SKM-1 treated with dmso at 0.1 percent for 144 hours (cell line): ENCODE measurements at regions not wholly inside any gene's neighbourhood (a gene's known extent, or its start where the extent isn't known, plus 50 kb on each side); places are given as distances from the start of the nearest gene placed in this dataset.
"Not testable (repeated sequence)": the region's sequence is repeated elsewhere in the genome, so short reads cannot be mapped to it uniquely, and the experiment has no call there.

ENCODE experiments used
- DNase-seq: peaks from one replicate; lab custom pipeline; 2025; ENCODE audit not compliant: unreplicated experiment; lab: John Stamatoyannopoulos, UW

DNA sequence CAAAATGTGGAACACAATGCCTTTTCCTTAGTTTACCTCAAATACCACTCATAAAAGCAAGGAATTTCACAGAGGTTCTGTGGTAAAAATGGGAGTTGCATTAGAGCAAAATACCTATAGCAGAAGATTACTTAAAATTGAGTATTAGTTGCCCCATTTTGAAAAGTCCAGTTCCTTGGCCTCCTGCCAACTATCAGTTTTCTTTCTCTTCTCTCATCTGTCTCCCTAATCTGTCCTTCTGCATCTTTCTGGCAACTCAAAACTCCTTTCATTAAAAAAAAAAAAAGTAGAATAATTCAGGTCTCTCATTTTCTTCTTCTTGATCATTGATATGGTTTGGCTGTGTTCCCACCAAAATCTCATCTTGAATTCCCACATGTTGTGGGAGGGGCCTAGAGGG lies 127.3 kb downstream of the ATP23 start:
- DNase-seq: no peak

DNA sequence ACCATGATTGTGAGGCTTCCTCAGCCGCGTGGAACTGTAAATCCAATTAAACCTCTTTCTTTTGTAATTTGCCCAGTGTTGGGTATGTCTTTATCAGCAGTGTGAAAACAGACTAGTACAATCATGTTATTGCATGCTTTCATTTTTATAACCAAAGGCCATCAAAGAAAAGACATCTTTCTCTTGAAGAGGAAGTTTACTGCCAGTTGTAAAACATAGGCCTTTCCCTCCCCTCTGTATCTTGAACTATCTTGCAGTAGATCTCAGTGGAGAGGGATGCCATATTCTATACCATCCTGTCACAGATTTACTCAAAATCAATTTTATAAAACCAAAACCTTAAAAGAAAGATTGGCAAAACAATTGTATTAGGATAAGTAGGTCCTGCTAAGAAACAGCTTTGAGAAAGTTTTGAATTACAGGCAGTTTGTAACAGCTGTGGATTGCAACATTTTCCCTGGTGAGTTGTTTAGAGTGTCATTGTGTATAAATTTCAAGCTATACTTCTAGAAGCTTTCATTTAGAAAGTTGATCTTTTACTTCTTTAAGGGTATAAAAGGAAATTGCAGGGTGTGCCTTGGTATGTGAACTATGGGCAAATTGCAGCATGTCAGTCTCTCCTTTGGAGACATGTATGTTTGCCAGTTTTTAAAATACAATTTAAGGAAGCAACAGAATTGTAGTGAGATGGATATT lies 128.0 kb downstream of the ATP23 start:
- DNase-seq: no peak

DNA sequence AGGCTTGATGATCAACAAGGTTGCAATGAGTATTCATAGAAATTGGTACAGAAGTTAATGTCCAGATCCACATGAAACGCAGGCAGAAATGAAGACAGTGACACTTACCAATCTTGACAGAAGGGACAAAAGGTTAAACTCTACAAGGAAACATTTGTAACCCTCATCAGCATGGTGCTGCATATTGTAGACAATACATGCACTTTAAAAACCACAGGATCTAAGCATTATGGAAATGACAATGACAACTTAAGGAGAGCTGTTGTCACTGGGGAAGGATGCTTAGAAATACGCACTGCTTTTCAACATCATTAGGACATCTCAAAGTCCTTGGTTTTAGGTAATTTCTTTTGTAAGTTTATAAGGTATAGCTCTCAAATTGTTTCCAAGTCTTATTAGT lies 130.6 kb downstream of the ATP23 start:
- no peak for DNase-seq

DNA sequence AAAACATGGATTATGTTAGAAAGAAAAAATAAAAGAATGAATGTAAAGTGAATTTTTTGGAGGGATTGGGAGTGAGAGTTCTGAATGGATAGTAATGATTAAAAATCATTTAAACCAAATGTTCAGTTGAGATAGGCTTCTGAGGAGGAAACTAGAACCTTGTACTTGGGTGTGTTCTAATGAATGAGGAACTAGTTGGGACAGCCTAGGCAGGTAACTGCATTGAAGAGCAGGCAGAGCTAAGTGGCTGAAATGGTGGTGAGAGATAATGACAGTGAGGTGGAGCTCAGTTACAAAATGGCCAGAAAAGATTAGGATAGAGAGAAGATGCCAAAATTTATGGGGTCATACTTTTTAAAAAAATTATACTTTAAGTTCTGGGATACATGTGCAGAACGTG lies 132.9 kb downstream of the ATP23 start:
- DNase-seq: no peak

DNA sequence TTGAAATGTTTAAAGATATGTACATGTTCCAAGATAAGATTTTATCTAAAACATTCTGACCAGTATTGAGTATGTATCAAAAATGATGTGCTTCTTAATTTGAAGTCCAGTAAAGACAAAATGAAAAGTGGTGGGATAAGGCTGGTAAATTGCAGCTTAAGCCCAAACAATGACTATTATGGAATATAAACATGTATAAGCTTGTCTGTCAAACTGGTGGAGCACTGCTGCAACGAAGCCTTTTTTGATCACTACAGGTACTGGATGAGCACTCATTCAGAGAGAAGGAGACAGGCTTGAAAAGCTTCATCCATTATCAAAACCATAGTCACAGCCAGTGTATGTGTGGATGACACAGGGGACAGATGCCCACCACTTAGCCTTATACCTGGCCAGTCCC lies 138.4 kb downstream of the ATP23 start:
- DNase-seq: no peak

DNA sequence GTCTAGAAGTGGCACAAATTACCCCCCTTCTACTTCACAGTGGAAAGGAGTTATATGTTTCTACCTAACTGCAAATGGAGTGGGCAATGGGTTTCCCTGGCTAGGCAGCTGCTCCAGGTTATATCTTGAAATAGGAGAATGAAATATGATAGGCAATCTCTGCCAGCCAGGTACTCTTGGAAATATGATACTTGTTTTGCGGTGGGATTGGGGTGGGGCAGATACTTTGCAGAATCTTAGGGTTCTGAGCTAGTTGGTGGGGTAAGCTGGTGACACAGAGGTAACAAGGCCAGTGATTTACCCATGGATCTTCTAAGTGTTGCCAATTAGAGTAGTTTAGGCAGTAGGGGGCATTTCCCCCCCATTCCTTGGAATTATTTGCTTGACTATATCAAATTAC lies 140.1 kb downstream of the ATP23 start:
- no peak for DNase-seq

DNA sequence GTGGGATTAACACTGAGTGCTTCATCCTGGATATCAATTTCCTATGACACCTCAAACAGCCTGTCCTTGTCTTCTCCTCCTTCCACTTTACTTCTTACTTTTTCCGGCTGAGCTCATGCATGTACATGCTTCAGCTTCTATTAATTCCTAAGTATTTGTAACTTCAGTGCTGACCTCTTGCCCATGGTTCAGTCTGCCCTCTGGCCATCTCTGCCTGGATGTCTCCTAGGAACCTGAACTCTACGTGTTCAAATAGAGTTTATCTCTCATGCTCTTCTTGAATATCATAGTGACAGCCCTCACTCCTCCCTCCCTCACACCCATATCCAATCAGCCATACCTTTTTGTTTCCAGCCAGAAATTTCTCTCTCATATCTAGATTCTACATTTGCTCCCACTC lies 141.6 kb downstream of the ATP23 start:
- no peak for DNase-seq

DNA sequence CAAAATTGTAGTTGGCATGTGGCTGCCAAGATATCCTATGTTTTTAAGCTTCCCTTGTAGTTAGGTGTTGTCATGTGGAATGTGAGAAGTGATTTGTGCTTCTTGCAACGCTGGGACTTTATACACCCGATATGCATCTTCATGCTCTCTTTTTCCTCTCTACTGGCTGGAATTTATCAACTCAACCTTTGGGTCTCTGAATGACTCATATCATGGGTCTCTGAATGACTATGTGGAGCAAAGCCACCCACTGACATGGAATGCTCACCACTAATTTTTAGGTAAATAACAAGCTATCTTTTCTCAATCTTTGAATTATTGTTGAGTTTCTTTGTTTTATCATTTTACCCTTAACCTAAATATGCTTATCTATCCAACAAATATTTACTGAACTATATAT lies 144.6 kb downstream of the ATP23 start:
- DNase-seq: no peak

DNA sequence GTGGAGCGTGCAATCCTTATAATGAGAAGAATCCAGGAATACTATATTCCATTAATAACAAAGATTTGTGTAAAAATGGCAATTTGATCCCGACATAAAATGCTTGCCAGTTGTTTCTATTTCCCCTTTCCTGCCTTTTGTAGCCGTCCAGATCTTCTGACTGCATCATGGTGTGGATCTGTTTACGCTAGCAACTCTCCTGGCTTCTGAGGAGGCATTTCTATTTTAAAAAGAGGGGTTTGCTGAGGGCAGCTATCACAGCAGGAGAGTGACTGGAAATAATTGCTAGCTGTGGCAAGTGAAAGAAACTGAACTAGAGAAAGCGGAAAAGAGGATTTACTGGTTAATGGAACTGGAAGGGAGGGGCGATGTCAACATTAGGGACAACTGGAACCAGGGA lies 145.6 kb downstream of the ATP23 start:
- DNase-seq: no peak

DNA sequence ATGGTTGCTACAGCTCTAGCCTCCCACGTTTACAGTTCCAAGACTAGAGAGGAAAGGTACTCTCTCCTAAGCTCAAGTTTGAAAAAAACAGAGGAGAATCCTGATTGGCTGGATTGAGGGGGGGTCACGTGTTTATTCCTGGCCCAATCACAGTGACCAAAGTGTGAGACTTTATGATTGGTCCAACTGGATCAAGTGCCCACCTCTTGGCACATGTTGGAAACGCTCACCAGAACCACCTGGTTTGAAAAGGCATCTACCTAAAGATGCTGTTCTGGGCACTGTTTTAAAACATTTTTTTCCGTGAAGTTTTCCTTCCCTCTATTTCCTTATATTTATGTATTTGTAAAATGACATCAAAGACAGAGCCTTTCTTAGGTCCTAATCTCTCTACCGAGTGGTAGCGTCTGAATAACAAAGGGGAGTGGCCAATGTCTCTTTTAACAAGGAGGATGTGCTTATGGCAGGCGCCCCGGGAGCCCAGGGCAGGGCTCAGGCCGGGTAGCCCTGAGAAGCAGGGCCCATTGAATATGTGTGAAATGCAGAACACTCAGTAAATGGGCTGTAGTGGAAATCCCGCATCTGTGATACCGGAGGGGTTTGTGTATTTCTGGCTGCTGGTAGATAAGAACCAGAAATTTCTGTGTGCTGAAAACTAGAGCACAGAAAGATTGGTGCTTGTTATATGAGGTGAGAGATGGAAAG lies 146.2 kb downstream of the ATP23 start:
- no peak for DNase-seq

DNA sequence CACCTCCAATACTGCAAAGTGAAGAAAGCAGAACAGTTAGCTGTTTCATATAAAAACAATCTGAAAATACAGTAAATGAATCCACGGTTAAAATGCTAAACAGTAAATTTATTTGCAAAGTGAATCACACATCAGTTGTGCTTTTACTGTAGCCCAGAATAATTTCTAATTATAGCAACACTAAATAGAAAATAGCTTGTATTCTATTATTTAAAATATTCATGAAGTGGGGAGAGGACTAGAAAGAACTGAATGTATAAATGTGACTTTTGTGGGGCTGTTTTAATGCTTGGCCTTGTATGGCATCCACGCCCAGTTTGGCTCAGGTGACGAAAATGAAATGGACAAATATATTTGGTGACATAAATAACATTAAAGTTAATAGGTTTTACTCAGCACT lies 148.2 kb downstream of the ATP23 start:
- no peak for DNase-seq

DNA sequence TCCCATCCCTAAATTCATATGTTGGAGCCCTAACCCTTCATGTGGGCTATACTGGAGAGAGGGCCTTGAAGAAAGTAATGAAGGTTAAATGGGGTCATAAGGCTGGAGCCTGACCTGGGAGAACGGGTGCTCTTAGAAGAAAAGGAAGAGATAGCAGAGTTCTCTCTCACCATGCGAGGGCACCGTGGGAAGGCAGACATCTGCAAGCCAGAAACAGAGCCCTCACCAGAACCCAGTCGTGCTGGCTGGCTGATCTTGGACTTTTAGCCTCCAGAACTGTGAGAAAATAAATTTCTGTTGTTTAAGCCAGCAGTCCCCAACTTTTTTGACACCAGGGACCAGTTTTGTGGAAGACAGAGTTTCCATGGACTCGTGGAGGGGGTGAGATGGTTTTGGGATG lies 149.3 kb downstream of the ATP23 start:
- DNase-seq: no peak

DNA sequence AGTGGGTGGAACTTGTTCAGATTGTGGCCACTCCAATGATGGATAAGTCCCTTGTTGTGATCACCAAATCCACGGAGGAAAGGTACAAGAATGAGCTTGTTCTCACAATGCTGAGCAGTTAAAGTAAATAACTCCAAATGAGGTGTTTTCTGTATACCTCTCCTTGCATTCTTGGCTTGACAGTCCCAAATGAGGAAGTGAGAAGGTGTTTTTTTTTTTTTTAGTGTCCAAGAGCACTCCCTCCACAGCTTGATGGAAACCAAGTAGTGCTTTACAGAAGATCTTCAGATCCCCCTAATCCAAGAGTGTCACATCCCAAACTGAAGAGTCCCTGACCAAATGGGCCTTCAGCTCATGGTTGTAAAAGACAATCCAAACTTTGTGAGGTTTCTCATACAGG lies 153.6 kb downstream of the ATP23 start:
- DNase-seq: no peak

DNA sequence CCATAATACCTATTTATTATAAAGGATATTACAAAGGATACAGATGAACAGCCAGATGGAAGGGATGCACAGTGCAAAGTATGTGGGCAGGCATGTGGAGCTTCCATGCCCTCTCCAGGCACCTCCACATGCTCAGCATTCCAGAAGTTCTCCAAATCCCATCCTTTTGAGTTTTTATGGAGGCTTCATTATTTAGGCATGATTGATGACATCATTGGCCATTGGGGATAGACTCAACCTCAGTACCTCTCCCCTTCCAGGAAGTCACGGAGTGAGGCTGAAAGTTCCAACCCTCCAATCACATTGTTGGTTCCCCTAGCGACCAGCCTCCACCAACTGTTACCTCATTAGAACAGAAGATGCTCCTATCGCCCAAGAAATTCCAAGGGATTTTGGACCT lies 156.4 kb downstream of the ATP23 start:
- no peak for DNase-seq

DNA sequence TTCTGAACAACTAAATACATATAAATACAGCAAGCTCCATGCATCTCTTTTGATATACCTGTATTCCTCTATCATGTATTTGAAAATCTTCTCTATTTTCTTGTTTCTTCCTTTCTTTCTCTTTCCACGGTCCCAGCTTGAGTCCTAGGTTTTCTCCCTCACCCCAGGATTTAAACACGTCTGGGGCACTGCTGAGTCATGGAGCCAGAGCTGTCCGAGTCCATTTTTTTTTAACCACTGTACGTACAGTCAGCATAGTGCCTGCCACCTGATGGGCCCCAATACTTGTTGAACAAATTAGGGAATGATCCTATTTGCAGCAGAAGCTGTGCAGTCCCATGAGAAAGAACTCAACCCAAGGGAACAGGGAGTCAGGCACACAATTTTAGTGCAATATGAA lies 158.1 kb downstream of the ATP23 start:
- DNase-seq: no peak

DNA sequence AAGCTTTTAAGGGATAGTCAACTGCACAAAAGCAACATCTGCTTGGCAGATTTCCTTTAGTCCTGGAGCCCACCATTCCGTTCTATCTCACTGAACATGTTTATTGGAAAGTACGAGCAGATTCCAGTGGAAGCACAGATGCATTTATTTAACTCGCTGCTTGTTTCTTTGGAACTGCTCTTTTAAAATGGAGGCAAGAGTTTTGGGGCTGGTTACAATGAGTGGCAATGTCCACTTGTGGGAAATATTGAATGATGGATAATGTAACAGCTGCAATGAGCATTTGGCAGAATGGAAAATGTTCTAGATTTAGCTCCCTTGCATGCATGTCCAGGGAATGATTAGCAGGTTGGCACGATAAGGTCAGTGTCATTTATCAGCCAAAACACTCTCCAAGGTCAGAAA lies 163.0 kb downstream of the ATP23 start:
- DNase-seq: no peak

DNA sequence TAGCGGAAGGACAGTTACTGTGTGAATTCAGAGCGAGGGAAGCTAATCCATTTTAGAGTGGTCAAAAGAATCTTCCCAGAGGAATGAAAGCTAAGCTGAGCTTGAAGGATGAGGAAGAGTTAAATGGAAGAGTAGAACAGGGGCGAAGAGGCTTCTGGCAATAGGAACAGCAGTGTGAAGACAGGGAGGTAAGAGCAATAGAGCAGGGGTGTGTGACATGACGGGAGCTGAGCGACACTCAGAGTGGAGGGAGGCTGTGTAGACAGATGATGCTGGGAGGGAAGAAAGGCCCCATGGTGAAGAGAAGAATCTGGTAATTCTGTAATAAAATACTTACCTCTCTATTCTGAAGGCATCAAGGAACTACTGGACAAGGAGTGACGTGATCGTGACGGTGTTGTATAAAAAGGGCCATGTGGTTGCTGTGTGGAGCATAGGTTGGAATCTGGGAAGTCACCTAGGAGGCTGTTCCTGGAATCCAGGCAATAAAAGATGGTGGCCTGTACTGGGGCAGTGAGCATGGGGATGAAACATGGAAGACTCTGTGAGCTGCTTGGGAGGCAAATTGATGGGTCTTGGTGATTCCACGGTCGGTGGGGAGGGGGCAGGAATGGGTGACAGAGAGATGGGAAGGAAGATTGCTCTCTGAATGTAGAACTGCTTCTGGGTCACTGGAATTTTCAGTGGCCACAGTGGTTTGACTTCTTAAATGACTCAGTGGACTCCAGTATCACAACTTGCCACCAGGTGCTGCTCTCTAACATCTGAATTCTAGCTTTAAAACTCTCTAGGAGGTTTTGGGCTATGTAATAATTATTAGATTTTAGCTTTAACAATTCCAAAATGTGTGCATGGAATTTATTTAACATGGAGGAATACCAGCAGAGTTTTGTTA lies 164.1 kb downstream of the ATP23 start:
- no peak for DNase-seq

DNA sequence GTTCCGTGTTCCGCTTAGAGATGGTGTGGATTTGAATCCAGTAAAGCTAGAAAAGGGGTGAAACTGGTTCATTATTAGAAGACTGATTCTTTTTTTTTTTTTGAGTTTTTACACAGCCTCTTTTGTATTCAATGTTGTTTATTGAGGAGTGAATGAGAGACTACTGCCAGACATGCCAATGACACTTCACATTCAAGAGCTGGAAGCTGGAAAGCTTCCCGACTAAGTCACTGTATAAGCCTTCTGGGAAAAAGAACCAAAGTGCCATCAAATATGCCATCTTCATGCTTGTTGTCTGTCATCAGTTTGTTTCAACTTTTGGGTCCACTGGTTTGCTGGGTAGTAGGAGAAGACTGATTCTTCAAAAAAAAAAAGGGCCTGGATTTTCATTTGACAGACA lies 164.8 kb downstream of the ATP23 start:
- no peak for DNase-seq

DNA sequence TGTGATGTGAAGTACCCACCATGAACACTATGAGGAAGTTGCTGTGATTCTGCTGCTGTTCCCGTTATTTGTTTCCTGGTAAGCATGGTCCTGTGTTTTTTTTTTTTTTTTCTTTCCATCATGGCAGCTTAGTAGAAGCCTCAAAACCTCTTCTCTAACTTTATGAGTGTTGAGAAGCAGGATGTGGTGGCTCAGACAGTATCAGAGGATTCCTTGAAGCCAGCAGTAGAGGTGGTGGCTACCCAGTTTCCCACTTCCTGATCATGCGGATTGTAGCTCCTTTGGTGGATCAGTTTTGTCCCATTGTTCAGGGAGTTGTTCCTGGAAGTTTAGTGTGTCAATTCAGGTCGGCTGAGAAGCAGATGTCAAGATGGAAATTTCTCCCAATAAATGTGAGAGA lies 175.8 kb downstream of the ATP23 start:
- no peak for DNase-seq

DNA sequence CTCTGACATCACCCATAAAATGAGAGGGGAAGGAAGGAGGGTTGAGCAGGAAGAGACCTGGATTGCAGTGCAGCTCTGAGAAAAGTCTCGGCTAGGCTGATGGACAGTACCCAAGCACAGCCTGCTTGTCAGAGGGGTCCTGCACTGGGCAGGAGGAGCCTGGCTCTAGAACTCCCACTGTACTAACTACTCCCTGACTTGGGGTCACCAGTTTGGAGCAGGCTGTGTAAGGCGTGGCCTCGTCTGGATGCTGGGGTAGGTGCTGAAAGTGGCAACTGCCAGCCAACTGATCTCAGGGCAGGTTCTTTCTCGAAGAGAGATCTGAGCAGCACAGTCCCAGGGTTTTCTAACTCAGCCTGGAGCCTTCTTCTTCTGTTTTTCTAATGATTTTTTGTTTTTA lies 176.3 kb downstream of the ATP23 start:
- no peak for DNase-seq

DNA sequence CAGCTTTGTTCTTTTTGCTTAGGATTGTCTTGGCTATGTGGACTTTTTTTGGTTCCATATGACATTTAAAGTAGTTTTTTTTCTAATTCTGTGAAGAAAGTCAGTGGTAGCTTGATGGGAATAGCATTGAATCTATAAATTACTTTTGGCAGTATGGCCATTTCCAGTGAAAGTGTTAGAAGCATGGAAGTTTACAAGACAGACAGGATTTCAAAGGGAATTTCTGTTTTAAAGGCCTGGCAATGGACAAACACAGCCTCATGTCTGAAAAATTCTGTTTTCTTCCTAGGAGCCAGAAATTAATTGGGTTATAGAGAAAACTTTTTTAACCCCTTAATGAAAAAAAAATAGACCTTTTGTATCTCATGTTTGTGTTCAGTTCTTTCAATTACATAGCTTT lies 184.4 kb downstream of the ATP23 start:
- DNase-seq: not testable (repeated sequence)
